SW480 (cell line): ENCODE measurements at regions not wholly inside any gene's neighbourhood (a gene's known extent, or its start where the extent isn't known, plus 50 kb on each side); places are given as distances from the start of the nearest gene placed in this dataset.
A peak's percentile ranks its signal among the peaks of the same experiment; 100 is the strongest.
"Not testable (repeated sequence)": the region's sequence is repeated elsewhere in the genome, so short reads cannot be mapped to it uniquely, and the experiment has no call there.

Experiments used
- DNase-seq: peaks from one replicate; pipeline ENCODE4 v3.0.0-alpha.2; 2016; ENCODE audit warnings: low spot score

DNA sequence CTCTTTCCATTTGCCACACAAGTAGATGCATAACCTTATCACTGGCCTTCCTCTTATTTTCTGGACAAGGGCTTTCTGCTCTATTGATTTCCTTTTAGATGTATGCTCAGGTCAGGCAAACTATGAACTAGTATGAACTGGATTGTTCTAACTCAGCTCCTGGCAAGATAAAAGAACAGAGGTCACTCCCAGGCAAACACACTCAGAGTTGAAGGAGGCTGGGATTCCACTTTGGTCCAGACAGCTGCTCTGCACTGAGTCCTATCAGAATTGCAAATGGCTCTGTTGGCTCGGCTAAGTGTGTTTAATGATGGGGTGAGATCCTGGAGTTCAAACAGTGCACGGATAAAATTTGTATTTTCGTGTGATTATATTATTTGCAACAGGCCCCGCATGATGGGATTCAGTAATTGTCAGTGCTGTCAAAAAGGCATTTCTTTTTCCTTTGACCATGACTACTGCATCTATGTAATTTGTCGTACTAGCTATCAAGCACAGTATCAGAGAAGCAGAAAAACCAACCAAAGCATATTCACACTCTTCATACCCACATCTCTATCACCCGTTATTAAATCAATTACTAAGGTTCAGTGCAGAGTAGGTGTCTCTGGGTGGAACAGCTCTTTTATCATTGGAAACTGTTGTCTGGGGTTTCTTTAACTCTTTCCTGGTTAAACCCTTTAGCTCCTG, 288.1 kb upstream of the PRKCQ start:
- DNase-seq, result no peak

- DNase-seq, result no peak
Observed at GRCh38 chr10:6866757-6867156, 286.7 kb upstream of the PRKCQ start.

DNA sequence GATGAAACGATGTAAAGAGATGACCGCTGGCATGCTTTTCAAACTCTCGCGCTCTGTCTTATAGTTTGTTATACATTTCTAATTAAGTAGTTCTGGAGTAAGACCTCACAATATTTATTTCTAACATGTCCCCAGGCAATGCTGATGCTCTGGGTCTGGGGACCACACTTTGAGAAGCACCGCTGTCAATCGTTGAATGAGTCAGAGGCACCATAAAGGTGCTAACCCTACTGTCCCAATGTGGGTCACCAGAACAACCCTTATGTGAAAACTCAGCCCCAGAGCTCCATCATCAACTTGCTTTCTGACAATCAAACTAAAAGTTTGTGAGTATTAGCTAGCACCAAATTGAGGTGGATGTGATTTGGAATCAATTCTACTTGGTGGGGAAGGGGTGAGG, 284.1 kb upstream of the PRKCQ start:
- no peak for DNase-seq

DNA sequence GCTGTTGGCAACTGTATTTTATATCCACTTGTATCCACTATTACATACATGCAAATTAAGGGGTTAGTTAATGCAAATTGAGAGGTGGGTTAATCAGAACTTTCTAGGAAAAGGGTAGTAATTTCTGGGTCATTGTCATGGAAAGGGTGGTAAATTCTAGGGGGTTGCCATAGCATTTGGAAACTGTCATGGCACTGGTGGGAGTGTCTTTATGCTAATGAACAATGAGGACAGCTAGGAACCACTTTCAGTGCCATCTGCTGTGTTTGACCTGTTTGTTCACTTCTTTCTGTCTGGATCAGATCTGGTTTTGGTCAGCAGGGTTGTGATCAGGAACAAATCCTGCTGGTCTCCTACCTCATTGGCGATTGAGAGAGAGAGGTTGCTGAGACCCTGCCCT, 283.3 kb upstream of the PRKCQ start:
- DNase-seq, result no peak

DNA sequence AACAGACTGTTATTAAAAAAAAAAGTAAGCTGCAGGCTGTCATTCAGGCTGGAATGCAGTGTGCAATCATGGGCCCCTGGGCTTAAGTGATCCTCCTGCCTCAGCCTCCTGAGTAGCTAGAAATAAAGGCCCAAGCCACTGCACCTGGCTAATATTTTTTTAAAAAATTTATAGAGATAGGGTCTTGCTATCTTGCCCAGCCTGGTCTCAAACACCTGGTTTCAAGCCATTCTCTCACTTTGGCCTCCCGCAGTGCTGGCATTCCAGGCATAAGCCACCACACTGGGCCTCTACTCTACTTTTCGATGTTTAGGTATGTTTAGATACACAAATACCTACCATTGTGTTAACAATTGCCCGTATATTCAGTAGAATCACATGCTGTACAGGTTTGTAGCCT, 270.4 kb upstream of the PRKCQ start:
- DNase-seq, result no peak

- DNase-seq, result no peak
Observed at GRCh38 chr10:6847561-6847960, 267.5 kb upstream of the PRKCQ start.

- no peak for DNase-seq
Observed at GRCh38 chr10:6843894-6844650, 264.0 kb upstream of the PRKCQ start.

DNA sequence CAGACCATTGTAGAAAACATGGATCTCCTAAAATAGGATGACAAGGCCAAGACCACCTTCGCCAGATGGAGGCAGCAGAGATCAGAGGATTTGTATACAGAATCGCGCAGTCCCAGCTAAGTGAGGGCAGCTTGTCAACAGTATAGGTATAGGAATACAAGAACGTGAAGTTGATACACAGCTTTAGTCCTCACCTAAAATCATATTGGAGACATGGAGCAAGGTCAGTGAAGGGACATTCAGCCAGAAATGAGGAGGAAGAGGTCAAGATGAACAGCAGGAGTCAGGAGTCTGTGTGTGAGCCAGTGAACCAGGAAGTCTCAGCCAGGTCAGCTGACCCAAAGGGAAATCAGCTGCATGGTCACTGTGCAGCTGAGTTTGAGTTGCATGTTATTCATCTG, 263.4 kb upstream of the PRKCQ start:
- peak; percentile 5 for DNase-seq

GRCh38 chr10:6842722-6843121, 262.6 kb upstream of the PRKCQ start:
- DNase-seq, result no peak

DNA sequence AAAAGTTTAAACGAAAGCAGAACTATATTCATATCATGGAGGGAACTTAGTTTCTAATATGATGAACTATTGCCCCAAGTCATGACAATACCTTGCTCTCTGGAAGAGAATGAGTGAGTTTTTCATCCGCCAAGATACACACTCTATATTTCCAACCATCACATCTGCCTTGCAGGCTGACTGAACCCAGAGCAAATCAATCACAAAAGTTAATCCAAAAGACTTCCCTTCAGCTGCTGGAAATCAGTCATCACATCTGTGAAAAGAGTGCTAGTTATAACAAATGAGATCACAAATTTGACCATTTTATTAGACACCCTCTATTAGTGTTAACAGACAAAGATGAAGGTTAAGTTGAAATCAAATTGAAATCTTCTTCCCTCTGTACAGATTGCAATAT, 261.7 kb upstream of the PRKCQ start:
- no peak for DNase-seq

DNA sequence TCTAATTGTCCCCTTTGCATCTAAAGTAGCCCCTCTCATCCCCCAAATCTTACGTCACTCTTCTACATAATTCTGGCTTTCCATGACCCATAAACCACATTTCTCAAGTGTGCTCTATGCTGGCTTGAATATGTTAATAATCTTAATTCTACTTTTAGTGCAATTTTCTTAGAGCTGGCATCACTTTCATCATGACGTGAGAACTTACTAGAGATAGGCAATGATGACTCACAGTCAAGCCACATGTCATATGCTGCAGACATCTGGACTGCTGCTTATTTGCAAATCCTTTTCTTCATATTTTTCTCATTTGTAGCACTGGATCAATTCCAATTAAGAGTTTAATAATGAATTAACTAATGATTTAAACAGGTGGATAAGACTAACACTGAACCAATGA, 260.7 kb upstream of the PRKCQ start:
- no peak for DNase-seq

- no peak for DNase-seq
Observed at GRCh38 chr10:6840201-6840691, 260.2 kb upstream of the PRKCQ start.

GRCh38 chr10:6838118-6838517, 258.0 kb upstream of the PRKCQ start:
- no peak for DNase-seq

- DNase-seq, result no peak
Observed at GRCh38 chr10:6833458-6834011, 253.5 kb upstream of the PRKCQ start.

- DNase-seq, result not testable (repeated sequence)
Observed at GRCh38 chr10:6830981-6831380, 250.9 kb upstream of the PRKCQ start.

- not testable (repeated sequence) for DNase-seq
Observed at GRCh38 chr10:6824793-6825192, 244.7 kb upstream of the PRKCQ start.

GRCh38 chr10:6823770-6824169, 243.7 kb upstream of the PRKCQ start:
- DNase-seq, result no peak

- no peak for DNase-seq
Observed at GRCh38 chr10:6819301-6819700, 239.2 kb upstream of the PRKCQ start.

DNA sequence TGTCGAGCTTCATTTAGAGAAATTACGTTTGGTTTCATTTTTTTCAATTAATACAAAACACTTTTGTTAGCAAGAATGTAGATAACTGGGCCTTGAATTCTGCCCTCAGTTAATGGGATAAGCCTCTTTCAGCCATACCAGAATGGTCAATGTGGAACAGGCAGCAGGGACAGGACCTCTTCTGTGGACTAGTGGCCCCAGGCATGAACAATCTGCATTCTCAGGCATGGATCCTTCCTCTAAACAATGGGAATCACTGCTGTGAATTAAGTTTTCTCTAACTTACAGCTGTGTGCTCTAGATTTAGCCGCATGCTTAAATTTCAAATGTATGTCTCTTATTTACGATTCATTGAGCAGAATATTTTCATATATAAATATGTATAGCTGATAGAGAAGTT, 237.7 kb upstream of the PRKCQ start:
- DNase-seq, result no peak

DNA sequence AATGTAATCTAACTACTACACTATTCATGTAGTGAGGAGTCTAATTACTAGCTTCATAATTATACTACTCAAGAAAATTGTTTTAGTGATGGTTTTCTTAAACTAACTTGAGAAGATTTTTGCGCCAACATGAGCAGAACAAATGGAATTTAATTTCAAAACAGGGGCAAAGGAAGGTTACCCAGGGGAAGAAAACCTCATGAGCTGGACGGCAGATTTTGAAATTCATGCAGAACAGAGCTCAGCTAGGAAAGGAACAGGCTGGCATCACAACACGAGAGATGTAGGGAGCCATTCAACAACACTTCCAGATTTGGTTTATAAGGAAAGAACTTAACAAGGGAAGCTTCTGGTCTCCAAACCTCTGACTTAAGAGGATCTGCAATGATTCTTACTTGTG, 235.3 kb upstream of the PRKCQ start:
- DNase-seq, result no peak

DNA sequence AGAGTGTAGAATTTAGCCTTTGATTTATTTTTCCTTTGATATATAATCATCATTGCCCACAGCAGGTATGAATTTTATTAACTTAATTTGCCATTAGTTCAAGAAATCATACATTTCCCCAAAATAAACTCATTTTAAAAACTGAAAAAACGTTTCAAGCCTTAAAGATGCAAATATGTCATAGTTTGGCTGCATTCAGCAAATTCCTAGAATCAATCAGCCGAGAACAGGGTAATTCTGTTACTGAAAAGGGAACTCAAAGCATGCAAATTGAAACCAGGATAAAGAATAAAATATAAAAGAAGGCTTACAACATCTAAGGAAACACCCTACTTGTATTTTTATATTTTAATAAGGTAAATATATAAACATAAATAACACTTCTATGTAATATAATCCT, 233.8 kb upstream of the PRKCQ start:
- DNase-seq, result no peak

GRCh38 chr10:6813306-6813705, 233.2 kb upstream of the PRKCQ start:
- no peak for DNase-seq

GRCh38 chr10:6811153-6811552, 231.1 kb upstream of the PRKCQ start:
- DNase-seq, result no peak

- no peak for DNase-seq
Observed at GRCh38 chr10:6803427-6803783, 223.3 kb upstream of the PRKCQ start.
